ENCODE measurements at regions not wholly inside any gene's neighbourhood (a gene's known extent, or its start where the extent isn't known, plus 50 kb on each side); places are given as distances from the start of the nearest gene placed in this dataset.

DNA sequence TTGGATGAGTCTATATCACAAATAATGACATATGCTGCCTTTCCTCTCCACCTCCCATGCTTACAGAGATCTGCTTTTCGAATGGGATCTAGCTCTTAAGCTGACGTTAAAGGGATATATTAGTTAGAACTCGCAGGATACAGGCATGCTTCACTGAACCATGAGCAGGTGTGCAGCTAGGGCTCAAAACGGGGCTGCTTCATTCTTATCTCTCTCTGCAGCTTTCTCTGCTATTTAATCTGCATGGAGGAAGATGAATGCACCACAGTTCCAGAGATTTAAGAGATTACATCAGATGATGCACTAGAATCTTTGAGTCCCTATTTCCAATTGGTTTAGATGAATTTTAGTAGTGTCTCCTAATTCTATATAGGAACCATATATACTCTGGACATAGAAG is 327.0 kb downstream of the RAD51AP2 start:
- no peaks in the 10 kb centered on the region for H3K4me1 ChIP-seq (ENCODE audit: insufficient read depth, low read length)
- no peak overlapping the region for H3T11ph ChIP-seq (ENCODE audit: low read length)
- no CpG with 5 or more reads among the region's 4 CpGs for WGBS (ENCODE audit: extremely low coverage, insufficient read length, low lambda C conversion rate)
- H3K9me3 ChIP-seq (ENCODE audit: control insufficient read depth, low read depth, low read length): no peaks in the 10 kb centered on the region
- Mint-ChIP-seq H3K4me1 (peaks cover 6 to 9% of the 10 kb centered on the region in 2 experiments), H3K4me3 (no peak overlapping the region), H3K27ac (no peak overlapping the region), H3K9me3 (no peaks in the 10 kb centered on the region; a peak in 1 of 5 replicates), H3K36me3 (ENCODE audit: insufficient read depth in 1 of 3, low read depth in 3 of 3) (no peaks in the 10 kb centered on the region), H3K27me3 (ENCODE audit: low read depth) (no peaks in the 10 kb centered on the region)
- H3K79me1 ChIP-seq (ENCODE audit: insufficient read depth, low read depth, low read length, poor library complexity, severe bottlenecking): no peaks in the 10 kb centered on the region
- H3K27me3 ChIP-seq (ENCODE audit: insufficient read depth, low read length): no peaks in the 10 kb centered on the region
- H2AFZ ChIP-seq (ENCODE audit: low read length): no peak overlapping the region
- no peak overlapping the region for H2BK12ac ChIP-seq (ENCODE audit: insufficient read length, low read depth, low read length)
- no peak overlapping the region for H2BK20ac ChIP-seq (ENCODE audit: low read depth, low read length, poor library complexity, severe bottlenecking)
- no peak overlapping the region for H3K18ac ChIP-seq (ENCODE audit: insufficient read length, low read depth, low read length)
- no peak overlapping the region for H3K4me2 ChIP-seq (ENCODE audit: insufficient read depth, insufficient read length, low read length)
- TF ChIP-seq, protein P1, sequence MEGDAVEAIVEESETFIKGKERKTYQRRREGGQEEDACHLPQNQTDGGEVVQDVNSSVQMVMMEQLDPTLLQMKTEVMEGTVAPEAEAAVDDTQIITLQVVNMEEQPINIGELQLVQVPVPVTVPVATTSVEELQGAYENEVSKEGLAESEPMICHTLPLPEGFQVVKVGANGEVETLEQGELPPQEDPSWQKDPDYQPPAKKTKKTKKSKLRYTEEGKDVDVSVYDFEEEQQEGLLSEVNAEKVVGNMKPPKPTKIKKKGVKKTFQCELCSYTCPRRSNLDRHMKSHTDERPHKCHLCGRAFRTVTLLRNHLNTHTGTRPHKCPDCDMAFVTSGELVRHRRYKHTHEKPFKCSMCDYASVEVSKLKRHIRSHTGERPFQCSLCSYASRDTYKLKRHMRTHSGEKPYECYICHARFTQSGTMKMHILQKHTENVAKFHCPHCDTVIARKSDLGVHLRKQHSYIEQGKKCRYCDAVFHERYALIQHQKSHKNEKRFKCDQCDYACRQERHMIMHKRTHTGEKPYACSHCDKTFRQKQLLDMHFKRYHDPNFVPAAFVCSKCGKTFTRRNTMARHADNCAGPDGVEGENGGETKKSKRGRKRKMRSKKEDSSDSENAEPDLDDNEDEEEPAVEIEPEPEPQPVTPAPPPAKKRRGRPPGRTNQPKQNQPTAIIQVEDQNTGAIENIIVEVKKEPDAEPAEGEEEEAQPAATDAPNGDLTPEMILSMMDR (conservative IDR thresholded peaks at IDR 0.05): no peak
- no peak overlapping the region for H3K56ac ChIP-seq (ENCODE audit: insufficient read length, low read depth, low read length)
- no peak overlapping the region for H2AK5ac ChIP-seq (ENCODE audit: insufficient read length, low read length)
- no peaks in the 10 kb centered on the region for H3K79me2 ChIP-seq (ENCODE audit: insufficient read depth, low read length)
- H3K4ac ChIP-seq (ENCODE audit: low read depth, low read length): no peak overlapping the region
- H4K8ac ChIP-seq (replicated peaks; ENCODE audit: insufficient read length, low read depth, low read length): no peak overlapping the region
- no peak overlapping the region for H2BK15ac ChIP-seq (ENCODE audit: low read depth, low read length)
- no peak overlapping the region for H2BK5ac ChIP-seq (ENCODE audit: insufficient read length, low read length)
- H3K9ac ChIP-seq (ENCODE audit: extremely low read depth, insufficient read length, low read length): no peak overlapping the region
- H3K14ac ChIP-seq (ENCODE audit: insufficient read depth, low read length): no peak overlapping the region
- H3K27ac ChIP-seq (ENCODE audit: insufficient read length, low read depth, low read length): no peak overlapping the region
- no peak overlapping the region for H2BK120ac ChIP-seq (ENCODE audit: low read depth, low read length, poor library complexity, severe bottlenecking)
- H4K5ac ChIP-seq (ENCODE audit: insufficient read length, low read depth, low read length): no peak overlapping the region
- H3K23ac ChIP-seq (ENCODE audit: insufficient read length, low read depth, low read length): no peak overlapping the region
- H4K20me1 ChIP-seq (ENCODE audit: control insufficient read depth, insufficient read depth, insufficient read length): no peaks in the 10 kb centered on the region
- no peak overlapping the region for H4K91ac ChIP-seq (ENCODE audit: insufficient read length, low read depth, low read length)
- H3K23me2 ChIP-seq (ENCODE audit: insufficient read length, low read depth, low read length, poor library complexity, severe bottlenecking): no peaks in the 10 kb centered on the region
- no peak for DNase-seq

Measured in H9 (cell line).